ENCODE measurements at regions not wholly inside any gene's neighbourhood (a gene's known extent, or its start where the extent isn't known, plus 50 kb on each side); places are given as distances from the start of the nearest gene placed in this dataset.

DNA sequence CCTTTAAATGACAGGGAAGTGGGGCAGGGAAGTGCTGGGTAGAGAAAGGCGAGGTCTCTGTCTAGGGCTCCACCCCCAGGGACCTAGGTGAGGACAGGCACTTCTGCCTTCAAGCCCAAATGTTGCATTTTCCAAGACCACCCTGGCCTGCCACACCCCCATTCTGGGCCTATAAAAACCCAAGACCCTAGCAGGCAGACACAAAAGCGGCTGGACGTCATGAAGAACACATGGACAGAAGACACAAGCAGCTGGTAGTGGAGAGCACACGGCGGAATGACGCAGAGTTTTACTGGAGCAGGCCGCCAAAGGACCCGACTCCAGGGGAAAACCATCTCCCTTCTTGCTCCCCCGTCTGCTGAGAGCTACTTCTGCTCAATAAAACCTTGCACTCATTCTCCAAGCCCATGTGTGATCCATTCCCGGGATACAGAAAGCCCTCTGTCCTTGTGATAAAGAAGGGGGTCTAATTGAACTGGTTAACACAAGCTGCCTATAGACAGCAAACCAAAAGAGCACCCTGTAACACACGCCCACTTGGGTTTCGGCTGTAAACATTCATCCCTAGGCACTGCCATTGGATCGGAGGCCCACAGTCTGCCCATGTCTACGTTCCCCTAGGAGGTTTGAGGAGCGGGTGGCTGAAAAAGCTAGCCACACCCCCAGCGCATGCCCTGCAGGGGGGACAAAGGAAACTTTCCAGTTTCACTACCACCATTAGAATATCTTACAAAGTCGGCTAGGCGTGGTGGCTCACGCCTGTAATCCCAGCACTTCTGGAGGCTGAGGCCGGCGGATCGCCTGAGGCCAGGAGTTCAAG is 622.2 kb upstream of the SALL1 start:
- TF ChIP-seq, protein P1, sequence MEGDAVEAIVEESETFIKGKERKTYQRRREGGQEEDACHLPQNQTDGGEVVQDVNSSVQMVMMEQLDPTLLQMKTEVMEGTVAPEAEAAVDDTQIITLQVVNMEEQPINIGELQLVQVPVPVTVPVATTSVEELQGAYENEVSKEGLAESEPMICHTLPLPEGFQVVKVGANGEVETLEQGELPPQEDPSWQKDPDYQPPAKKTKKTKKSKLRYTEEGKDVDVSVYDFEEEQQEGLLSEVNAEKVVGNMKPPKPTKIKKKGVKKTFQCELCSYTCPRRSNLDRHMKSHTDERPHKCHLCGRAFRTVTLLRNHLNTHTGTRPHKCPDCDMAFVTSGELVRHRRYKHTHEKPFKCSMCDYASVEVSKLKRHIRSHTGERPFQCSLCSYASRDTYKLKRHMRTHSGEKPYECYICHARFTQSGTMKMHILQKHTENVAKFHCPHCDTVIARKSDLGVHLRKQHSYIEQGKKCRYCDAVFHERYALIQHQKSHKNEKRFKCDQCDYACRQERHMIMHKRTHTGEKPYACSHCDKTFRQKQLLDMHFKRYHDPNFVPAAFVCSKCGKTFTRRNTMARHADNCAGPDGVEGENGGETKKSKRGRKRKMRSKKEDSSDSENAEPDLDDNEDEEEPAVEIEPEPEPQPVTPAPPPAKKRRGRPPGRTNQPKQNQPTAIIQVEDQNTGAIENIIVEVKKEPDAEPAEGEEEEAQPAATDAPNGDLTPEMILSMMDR (IDR thresholded peaks at IDR 0.05; ENCODE audit: insufficient read depth, low read depth, low read length), result no peak
- H3K4me3 ChIP-seq (ENCODE audit: low read depth, low read length), result no peak overlapping the region
- no peak for DNase-seq (ENCODE audit: low read depth)

DNA sequence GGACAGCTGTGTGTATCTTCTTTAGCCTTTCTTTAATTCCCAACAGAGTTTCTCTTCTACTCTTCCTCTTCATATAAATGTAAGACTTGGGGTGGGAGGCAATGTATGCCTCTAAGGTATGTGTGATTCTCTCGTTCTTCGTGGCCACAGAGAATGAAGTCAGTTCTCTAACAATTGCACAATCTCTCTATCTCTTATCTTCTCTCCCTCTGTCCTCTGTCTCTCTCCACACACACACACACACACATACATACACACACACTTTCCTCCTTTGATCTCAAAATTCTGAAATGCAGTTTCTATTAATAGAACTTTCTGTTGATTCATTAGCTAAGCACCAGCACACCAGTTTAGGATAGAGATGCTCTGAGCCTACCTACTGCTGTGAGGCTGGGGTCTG is 615.7 kb upstream of the SALL1 start:
- TF ChIP-seq, protein P1 (IDR thresholded peaks at IDR 0.05; ENCODE audit: insufficient read depth, low read depth, low read length), result no peak
- peak; percentile 8 for DNase-seq (ENCODE audit: low read depth)
- H3K4me3 ChIP-seq (ENCODE audit: low read depth, low read length), result no peak overlapping the region

DNA sequence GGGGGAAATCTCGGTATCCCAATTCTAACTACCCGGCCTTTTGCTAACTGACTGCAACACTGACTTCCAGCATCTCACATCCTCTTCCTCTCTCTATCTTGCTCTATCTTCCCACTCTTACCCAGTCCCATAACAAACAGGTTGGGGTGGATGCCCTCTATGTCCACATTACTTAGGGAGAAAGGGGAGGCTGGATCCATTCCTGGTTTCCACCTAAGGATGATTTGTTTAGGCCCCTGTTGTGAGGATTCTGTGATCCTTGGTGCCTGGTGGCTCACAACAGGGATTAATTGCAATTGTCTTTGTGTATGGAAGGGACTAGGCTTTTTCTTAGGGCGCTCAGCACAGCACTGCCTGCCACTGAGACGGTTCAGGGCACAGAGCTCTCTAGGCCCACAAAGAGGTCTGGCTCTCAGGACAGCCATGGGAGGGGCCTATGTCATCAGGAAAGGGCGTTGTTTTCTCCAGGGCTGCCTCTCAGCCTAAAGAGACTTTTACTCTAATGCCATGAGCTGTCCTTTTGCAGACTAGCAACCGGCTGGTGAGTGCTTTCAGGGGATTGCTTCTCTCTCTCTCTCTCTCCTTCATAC is 612.1 kb upstream of the SALL1 start:
- DNase-seq (ENCODE audit: low read depth), result no peak
- TF ChIP-seq, protein P1 (IDR thresholded peaks at IDR 0.05; ENCODE audit: insufficient read depth, low read depth, low read length), result no peak

DNA sequence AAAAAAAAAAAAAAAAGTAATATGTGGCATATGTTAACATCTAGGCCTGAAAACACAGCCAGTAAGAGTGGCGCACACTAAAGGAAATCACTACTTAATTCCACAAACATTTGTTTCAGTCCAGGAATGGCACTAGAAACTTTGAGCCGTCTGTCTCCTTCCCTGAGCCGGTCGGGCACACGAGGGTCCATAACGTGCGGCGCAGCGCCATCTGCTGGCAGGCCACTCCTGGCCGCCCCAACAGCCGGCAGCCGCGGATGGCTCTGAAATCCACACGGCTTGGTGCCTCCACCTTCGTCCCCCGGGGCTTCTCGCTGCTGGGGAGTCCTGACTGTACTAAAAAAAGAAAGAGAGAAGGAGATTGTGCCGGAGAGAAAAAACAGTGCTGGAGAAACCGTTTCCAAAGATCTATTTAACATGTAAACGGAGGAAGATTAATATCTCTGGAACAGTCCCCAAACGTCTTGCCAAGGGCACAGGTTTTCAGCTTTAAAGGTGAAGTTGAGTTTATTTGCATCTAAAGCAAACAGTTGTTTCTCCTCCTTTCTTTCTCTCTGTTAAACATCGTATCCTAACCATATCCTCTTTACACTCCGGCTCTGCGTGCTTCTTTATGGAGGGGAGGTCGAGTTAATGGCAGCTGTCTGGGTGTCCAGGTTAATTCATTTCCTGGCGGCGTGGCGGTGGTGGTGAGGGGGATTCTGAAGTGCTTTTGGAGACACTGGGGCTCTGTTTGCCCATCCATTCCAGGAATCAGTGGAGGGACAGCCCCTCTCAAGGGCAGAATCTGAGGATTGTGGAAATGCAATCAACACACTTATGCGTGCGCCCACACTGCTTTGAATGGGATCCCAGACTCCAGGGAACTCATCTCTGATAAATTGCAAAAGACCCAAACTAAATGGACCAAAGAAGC is 611.3 kb upstream of the SALL1 start:
- DNase-seq (ENCODE audit: low read depth), result peak; percentile 75
- H3K4me3 ChIP-seq (ENCODE audit: low read depth, low read length), result peak overlapping the region; percentile 19
- TF ChIP-seq, protein P1 (IDR thresholded peaks at IDR 0.05; ENCODE audit: insufficient read depth, low read depth, low read length), result peak; percentile 92

More for the DNA sequence above, 612.1 kb upstream of the SALL1 start:
- H3K4me3 ChIP-seq (ENCODE audit: low read depth, low read length), result no peak overlapping the region

DNA sequence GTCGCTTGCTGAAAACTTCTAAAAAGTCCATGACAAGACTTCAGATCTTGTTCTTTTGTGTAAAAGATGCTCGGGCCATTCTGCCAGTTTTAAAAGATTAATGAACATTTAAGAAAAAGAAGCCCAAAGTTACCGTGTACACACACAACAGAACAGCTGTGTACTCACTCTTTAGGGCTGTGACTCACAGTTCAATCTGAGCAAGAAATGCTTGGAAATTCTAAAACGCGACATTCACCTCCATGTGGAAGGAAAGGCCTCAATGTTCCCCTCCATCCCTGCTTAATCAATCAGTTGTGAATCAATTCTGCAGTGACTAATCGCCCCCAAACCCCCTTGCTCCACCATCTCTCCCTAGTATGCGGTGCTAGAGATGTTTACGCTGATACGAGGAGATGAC is 609.9 kb upstream of the SALL1 start:
- no peak overlapping the region for H3K4me3 ChIP-seq (ENCODE audit: low read depth, low read length)
- no peak for DNase-seq (ENCODE audit: low read depth)
- TF ChIP-seq, protein P1 (IDR thresholded peaks at IDR 0.05; ENCODE audit: insufficient read depth, low read depth, low read length), result no peak

DNA sequence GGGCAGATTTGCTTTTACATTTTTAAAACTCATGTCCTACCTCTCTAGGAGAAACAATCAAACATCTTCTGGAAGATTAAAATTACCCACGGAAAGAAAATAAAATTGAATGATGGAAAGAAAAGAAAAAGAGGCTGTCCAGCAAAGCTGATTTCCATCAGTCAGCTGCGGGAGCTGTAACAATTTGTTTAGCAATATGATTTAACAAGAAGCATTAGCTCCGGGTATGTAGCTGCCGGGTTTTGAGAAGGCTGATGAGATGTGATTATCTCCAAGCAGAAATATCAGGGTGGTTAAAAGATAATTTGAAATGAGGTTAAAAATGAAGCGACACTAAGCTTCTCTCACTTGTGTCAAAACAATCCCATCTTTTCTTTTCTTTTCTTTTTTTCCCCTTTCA is 608.9 kb upstream of the SALL1 start:
- DNase-seq (ENCODE audit: low read depth), result no peak
- TF ChIP-seq, protein P1 (IDR thresholded peaks at IDR 0.05; ENCODE audit: insufficient read depth, low read depth, low read length), result no peak
- no peak overlapping the region for H3K4me3 ChIP-seq (ENCODE audit: low read depth, low read length)
